Activated CD4-positive, alpha-beta T cell treated with anti-CD3 and anti-CD28 coated beads for 36 hours (primary cell): ENCODE measurements at regions not wholly inside any gene's neighbourhood (a gene's known extent, or its start where the extent isn't known, plus 50 kb on each side); places are given as distances from the start of the nearest gene placed in this dataset.

Experiments used
- ATAC-seq: fragments of 200-7000 bp; cut with Tn5 transposase; one replicate; pipeline ENCODE4 v1.10.0; 2021; ENCODE audit warnings: mild to moderate bottlenecking, moderate library complexity
- CTCF ChIA-PET: fragments of 350-600 bp; sonication (Branson Sonifier 250); formaldehyde crosslinking; loops from one replicate; lab custom pipeline; 2021; ENCODE audit warnings: antibody characterized with exemption; lab: Charles Lee
- POLR2A ChIA-PET: fragments of 350-600 bp; sonication (Branson Sonifier 250); formaldehyde crosslinking; loops from one replicate; lab custom pipeline; 2021; ENCODE audit warnings: antibody characterized with exemption, inconsistent platforms; lab: Charles Lee
- DNase-seq: peaks from one replicate; pipeline ENCODE4 v3.0.0-alpha.2; 2020
- H3K27ac Mint-ChIP-seq: one replicate; pipeline ENCODE4 v1.8.0; 2021; ENCODE audit warnings: mixed read lengths
- H3K27me3 Mint-ChIP-seq: one replicate; pipeline ENCODE4 v1.8.0; 2021; ENCODE audit warnings: mixed read lengths
- H3K36me3 Mint-ChIP-seq: one replicate; pipeline ENCODE4 v1.8.0; 2021; ENCODE audit warnings: low read depth, mixed read lengths
- H3K4me1 Mint-ChIP-seq: one replicate; pipeline ENCODE4 v1.8.0; 2021; ENCODE audit warnings: mixed read lengths
- H3K4me3 Mint-ChIP-seq: one replicate; pipeline ENCODE4 v1.8.0; 2021; ENCODE audit warnings: mild to moderate bottlenecking, moderate library complexity, mixed read lengths
- H3K9me3 Mint-ChIP-seq: one replicate; pipeline ENCODE4 v1.8.0; 2021; ENCODE audit warnings: low read depth, mixed read lengths
- intact Hi-C, 2 experiments: fragments of 100-400 bp; cut with DNase I in 1 of 2; cut with micrococcal nuclease in 1 of 2; formaldehyde crosslinking; loops; one replicate each; pipeline versions ENCODE4 v1.14.2 to v1.15.1; 2022 to 2024; cut with DNase I, micrococcal nuclease

- Mint-ChIP-seq H3K4me3 (no peak overlapping the region), H3K9me3 (peaks cover 2% of the 10 kb centered on the region), H3K4me1 (peaks cover 46% of the 10 kb centered on the region), H3K36me3 (no peaks in the 10 kb centered on the region), H3K27me3 (no peaks in the 10 kb centered on the region), H3K27ac (peak overlapping the region; percentile 26)
- POLR2A ChIA-PET = interaction anchor here (0.6 kb wide), 1 partner anchor 264 kb away, joined by 8 read pairs; no protein-coding TSS in a partner anchor
- DNase-seq (peak; percentile 75), ATAC-seq (peak; percentile 68)
- intact Hi-C loops = loop anchor here (1.0 to 5.0 kb wide), 2 partner anchors 163 to 228 kb away; partner anchors contain the start of gene IRF2 (in 1 of the 2)
- CTCF ChIA-PET = interaction anchor here (0.8 to 3.6 kb wide), 2 partner anchors 27 to 45 kb away, joined by 3 to 16 read pairs; no protein-coding TSS in a partner anchor
Observed at GRCh38 chr4:184309241-184310170, 91.8 kb upstream of the ENPP6 start.

- DNase-seq (no peak), ATAC-seq (peak; percentile 43)
- H3K36me3 Mint-ChIP-seq = no peaks in the 10 kb centered on the region
- ChIA-PET CTCF (interaction anchor here (1.1 to 2.4 kb wide), 4 partner anchors 9 to 43 kb away, joined by 3 to 17 read pairs (median 4); no protein-coding TSS in a partner anchor), POLR2A (no interaction called here)
- peaks cover 10% of the 10 kb centered on the region for H3K9me3 Mint-ChIP-seq
- no peaks in the 10 kb centered on the region for H3K27me3 Mint-ChIP-seq
- H3K27ac Mint-ChIP-seq = no peak overlapping the region
- no peak overlapping the region for H3K4me3 Mint-ChIP-seq
- intact Hi-C loops = no loop called here
- H3K4me1 Mint-ChIP-seq = peaks cover 29% of the 10 kb centered on the region
Observed at GRCh38 chr4:184306949-184307348, 89.3 kb upstream of the ENPP6 start.

- Mint-ChIP-seq H3K36me3 (no peaks in the 10 kb centered on the region), H3K4me3 (no peak overlapping the region), H3K27me3 (no peaks in the 10 kb centered on the region), H3K27ac (no peak overlapping the region), H3K4me1 (peaks cover 27% of the 10 kb centered on the region), H3K9me3 (peaks cover 10% of the 10 kb centered on the region)
- no peak for ATAC-seq
- POLR2A ChIA-PET = no interaction called here
- intact Hi-C loops = no loop called here
- DNase-seq = no peak
- CTCF ChIA-PET = interaction anchor here (1.0 to 2.4 kb wide), 5 partner anchors 8 to 57 kb away, joined by 3 to 17 read pairs (median 4); no protein-coding TSS in a partner anchor
Observed at GRCh38 chr4:184306470-184306869, 88.8 kb upstream of the ENPP6 start.

- Mint-ChIP-seq H3K9me3 (peaks cover 10% of the 10 kb centered on the region), H3K4me3 (no peak overlapping the region), H3K4me1 (no peaks in the 10 kb centered on the region), H3K27me3 (peaks cover 2% of the 10 kb centered on the region), H3K36me3 (no peaks in the 10 kb centered on the region), H3K27ac (no peak overlapping the region)
- ATAC-seq (no peak), DNase-seq (no peak)
- intact Hi-C loops = no loop called here
- POLR2A ChIA-PET = interaction anchor here (0.5 kb wide), 1 partner anchor 534 kb away, joined by 4 read pairs; no protein-coding TSS in a partner anchor
- CTCF ChIA-PET = no interaction called here
Observed at GRCh38 chr4:184300816-184301215, 83.1 kb upstream of the ENPP6 start.

- Mint-ChIP-seq H3K9me3 (peaks cover 4% of the 10 kb centered on the region), H3K27me3 (peaks cover 5% of the 10 kb centered on the region), H3K36me3 (no peaks in the 10 kb centered on the region), H3K4me1 (no peaks in the 10 kb centered on the region), H3K4me3 (no peak overlapping the region), H3K27ac (no peak overlapping the region)
- DNase-seq (no peak), ATAC-seq (no peak)
- intact Hi-C loops = no loop called here
- ChIA-PET POLR2A (no interaction called here), CTCF (interaction anchor here (0.9 to 1.0 kb wide), 2 partner anchors 9 to 15 kb away, joined by 3 to 4 read pairs; no protein-coding TSS in a partner anchor)
Observed at GRCh38 chr4:184298254-184298653, 80.6 kb upstream of the ENPP6 start.

- no peak for ATAC-seq
- no peaks in the 10 kb centered on the region for H3K36me3 Mint-ChIP-seq
- POLR2A ChIA-PET = no interaction called here
- peaks cover 5% of the 10 kb centered on the region for H3K27me3 Mint-ChIP-seq
- H3K27ac Mint-ChIP-seq = no peak overlapping the region
- H3K4me1 Mint-ChIP-seq = peaks cover 7% of the 10 kb centered on the region
- no peak overlapping the region for H3K4me3 Mint-ChIP-seq
- CTCF ChIA-PET = interaction anchor here (0.6 kb wide), 1 partner anchor 45 kb away, joined by 3 read pairs; no protein-coding TSS in a partner anchor
- intact Hi-C loops = no loop called here
- DNase-seq = no peak
- no peaks in the 10 kb centered on the region for H3K9me3 Mint-ChIP-seq
Observed at GRCh38 chr4:184295206-184295605, 77.5 kb upstream of the ENPP6 start.

GRCh38 chr4:184294606-184295133, 77.0 kb upstream of the ENPP6 start:
- Mint-ChIP-seq H3K36me3 (no peaks in the 10 kb centered on the region), H3K4me3 (no peak overlapping the region), H3K9me3 (no peaks in the 10 kb centered on the region), H3K27ac (no peak overlapping the region), H3K4me1 (peaks cover 12% of the 10 kb centered on the region), H3K27me3 (peaks cover 5% of the 10 kb centered on the region)
- intact Hi-C loops = no loop called here
- POLR2A ChIA-PET = no interaction called here
- DNase-seq = no peak
- ATAC-seq = no peak
- CTCF ChIA-PET = no interaction called here

- H3K27ac Mint-ChIP-seq = no peak overlapping the region
- H3K27me3 Mint-ChIP-seq = peaks cover 5% of the 10 kb centered on the region
- H3K9me3 Mint-ChIP-seq = no peaks in the 10 kb centered on the region
- peaks cover 24% of the 10 kb centered on the region for H3K4me1 Mint-ChIP-seq
- ChIA-PET CTCF (interaction anchor here (0.6 to 1.1 kb wide), 3 partner anchors 29 to 158 kb away, joined by 3 read pairs; no protein-coding TSS in a partner anchor), POLR2A (interaction anchor here (0.8 kb wide), 1 partner anchor 25 kb away, joined by 5 read pairs; no protein-coding TSS in a partner anchor)
- intact Hi-C loops = no loop called here
- DNase-seq = no peak
- H3K36me3 Mint-ChIP-seq = no peaks in the 10 kb centered on the region
- H3K4me3 Mint-ChIP-seq = no peak overlapping the region
- no peak for ATAC-seq
Observed at GRCh38 chr4:184293552-184293951, 75.9 kb upstream of the ENPP6 start.

GRCh38 chr4:184292877-184293276, 75.2 kb upstream of the ENPP6 start:
- DNase-seq (no peak), ATAC-seq (no peak)
- POLR2A ChIA-PET = interaction anchor here (0.8 kb wide), 1 partner anchor 26 kb away, joined by 5 read pairs; no protein-coding TSS in a partner anchor
- CTCF ChIA-PET = interaction anchor here (0.6 to 1.1 kb wide), 2 partner anchors 28 to 56 kb away, joined by 3 read pairs; no protein-coding TSS in a partner anchor
- Mint-ChIP-seq H3K9me3 (no peaks in the 10 kb centered on the region), H3K27me3 (peaks cover 5% of the 10 kb centered on the region), H3K4me1 (peaks cover 30% of the 10 kb centered on the region), H3K4me3 (no peak overlapping the region), H3K36me3 (no peaks in the 10 kb centered on the region), H3K27ac (no peak overlapping the region)
- intact Hi-C loops = no loop called here

GRCh38 chr4:184292465-184292867, 74.8 kb upstream of the ENPP6 start:
- ATAC-seq (no peak), DNase-seq (no peak)
- Mint-ChIP-seq H3K9me3 (no peaks in the 10 kb centered on the region), H3K4me3 (no peak overlapping the region), H3K4me1 (peaks cover 35% of the 10 kb centered on the region), H3K27me3 (peaks cover 5% of the 10 kb centered on the region), H3K36me3 (no peaks in the 10 kb centered on the region), H3K27ac (no peak overlapping the region)
- intact Hi-C loops = no loop called here
- POLR2A ChIA-PET = no interaction called here
- CTCF ChIA-PET = interaction anchor here (1.1 kb wide), 1 partner anchor 28 kb away, joined by 3 read pairs; no protein-coding TSS in a partner anchor

GRCh38 chr4:184289179-184289535, 71.5 kb upstream of the ENPP6 start:
- ATAC-seq = no peak
- ChIA-PET POLR2A (no interaction called here), CTCF (interaction anchor here (1.5 kb wide), 1 partner anchor 8 kb away, joined by 5 read pairs; no protein-coding TSS in a partner anchor)
- no peak overlapping the region for H3K4me3 Mint-ChIP-seq
- peaks cover 45% of the 10 kb centered on the region for H3K4me1 Mint-ChIP-seq
- no peaks in the 10 kb centered on the region for H3K9me3 Mint-ChIP-seq
- intact Hi-C loops = no loop called here
- no peak for DNase-seq
- no peaks in the 10 kb centered on the region for H3K36me3 Mint-ChIP-seq
- H3K27ac Mint-ChIP-seq = peak overlapping the region; percentile 61
- peaks cover 4% of the 10 kb centered on the region for H3K27me3 Mint-ChIP-seq
